ENCODE measurements at regions not wholly inside any gene's neighbourhood (a gene's known extent, or its start where the extent isn't known, plus 50 kb on each side); places are given as distances from the start of the nearest gene placed in this dataset.

- H3K4me3 ChIP-seq (ENCODE audit: insufficient read depth, low read length) = no peak overlapping the region
- no peaks in the 10 kb centered on the region for H4K20me1 ChIP-seq (ENCODE audit: insufficient read depth, low read length)
- no peak overlapping the region for H3K4me2 ChIP-seq (ENCODE audit: insufficient read depth, low read length)
- H3K4me1 ChIP-seq (ENCODE audit: insufficient read depth, low read length) = no peaks in the 10 kb centered on the region
- H3K79me2 ChIP-seq (ENCODE audit: insufficient read depth, low read length) = no peaks in the 10 kb centered on the region
- no peaks in the 10 kb centered on the region for H3K9me3 ChIP-seq (ENCODE audit: low read depth, low read length)
- H2AFZ ChIP-seq (ENCODE audit: low read length) = no peak overlapping the region
- no peak overlapping the region for H3K27ac ChIP-seq (ENCODE audit: low read depth, low read length)
- no peaks in the 10 kb centered on the region for H3K36me3 ChIP-seq (ENCODE audit: insufficient read depth, low read length)
- DNase-seq (ENCODE audit: insufficient read length, low spot score, missing footprints) = no peak
- TF ChIP-seq CTCF (IDR thresholded peaks at IDR 0.05; ENCODE audit: extremely low read depth, low read depth, low read length) = no peak
- H3K27me3 ChIP-seq (ENCODE audit: insufficient read depth, low read length) = peaks cover 6% of the 10 kb centered on the region
Observed at GRCh38 chr13:106354961-106355360, 180.5 kb downstream of the EFNB2 start.

DNA sequence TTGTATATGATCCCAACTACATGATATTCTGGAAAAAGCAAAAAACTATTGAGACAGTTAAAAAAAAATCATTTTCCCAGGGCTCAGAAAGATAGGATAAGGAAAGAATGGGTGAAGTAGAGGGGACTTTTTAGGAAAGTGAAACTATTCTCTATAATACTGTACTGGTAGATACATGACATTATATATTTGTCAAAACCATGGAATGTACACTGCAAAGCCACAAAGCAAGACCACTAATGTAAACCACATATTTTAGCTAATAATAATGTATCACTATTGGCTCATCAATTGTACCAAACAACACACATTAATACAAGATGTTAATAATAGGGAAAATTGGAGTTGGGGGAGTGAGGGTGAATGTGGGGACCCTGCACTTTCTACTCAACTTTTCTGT is 182.6 kb downstream of the EFNB2 start:
- Histone ChIP-seq H4K20me1 (ENCODE audit: insufficient read depth, low read length) (no peaks in the 10 kb centered on the region), H3K9me3 (ENCODE audit: low read depth, low read length) (no peaks in the 10 kb centered on the region), H3K36me3 (ENCODE audit: insufficient read depth, low read length) (no peaks in the 10 kb centered on the region), H2AFZ (ENCODE audit: low read length) (no peak overlapping the region), H3K4me2 (ENCODE audit: insufficient read depth, low read length) (no peak overlapping the region), H3K4me1 (ENCODE audit: insufficient read depth, low read length) (peaks cover 10% of the 10 kb centered on the region), H3K27ac (ENCODE audit: low read depth, low read length) (no peak overlapping the region), H3K79me2 (ENCODE audit: insufficient read depth, low read length) (no peaks in the 10 kb centered on the region), H3K4me3 (ENCODE audit: insufficient read depth, low read length) (no peak overlapping the region), H3K27me3 (ENCODE audit: insufficient read depth, low read length) (peaks cover 23% of the 10 kb centered on the region)
- DNase-seq (ENCODE audit: insufficient read length, low spot score, missing footprints) = no peak
- no peak for TF ChIP-seq CTCF (IDR thresholded peaks at IDR 0.05; ENCODE audit: extremely low read depth, low read depth, low read length)

- H3K4me1 ChIP-seq (ENCODE audit: insufficient read depth, low read length) = peaks cover 10% of the 10 kb centered on the region
- no peak overlapping the region for H3K27ac ChIP-seq (ENCODE audit: low read depth, low read length)
Observed at GRCh38 chr13:106351251-106351650, 184.2 kb downstream of the EFNB2 start.

DNA sequence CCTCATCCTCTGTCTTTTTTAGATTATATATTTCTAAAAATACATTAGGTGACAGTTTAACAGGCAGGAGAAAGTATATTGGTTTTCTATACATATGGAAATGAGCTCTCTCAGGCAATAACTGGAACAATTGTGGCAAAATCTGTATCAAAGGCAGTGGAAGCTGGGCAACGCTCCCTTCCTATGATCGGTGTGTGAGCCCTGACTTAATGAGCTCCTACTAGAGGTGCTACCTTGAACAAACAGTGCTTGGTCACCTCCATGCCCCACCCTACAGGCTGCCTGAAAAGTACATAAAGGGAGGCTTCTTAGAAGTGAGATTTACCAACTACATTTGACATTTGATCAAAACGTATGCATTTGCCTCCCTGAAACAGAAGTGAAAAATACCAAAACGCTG is 185.3 kb downstream of the EFNB2 start:
- no peak for DNase-seq (ENCODE audit: insufficient read length, low spot score, missing footprints)
- Histone ChIP-seq H3K27me3 (ENCODE audit: insufficient read depth, low read length) (peaks cover 23% of the 10 kb centered on the region), H3K9me3 (ENCODE audit: low read depth, low read length) (no peaks in the 10 kb centered on the region), H4K20me1 (ENCODE audit: insufficient read depth, low read length) (no peaks in the 10 kb centered on the region), H3K79me2 (ENCODE audit: insufficient read depth, low read length) (no peaks in the 10 kb centered on the region), H3K4me1 (ENCODE audit: insufficient read depth, low read length) (peaks cover 10% of the 10 kb centered on the region), H3K36me3 (ENCODE audit: insufficient read depth, low read length) (no peaks in the 10 kb centered on the region), H2AFZ (ENCODE audit: low read length) (no peak overlapping the region), H3K4me2 (ENCODE audit: insufficient read depth, low read length) (no peak overlapping the region), H3K4me3 (ENCODE audit: insufficient read depth, low read length) (no peak overlapping the region), H3K27ac (ENCODE audit: low read depth, low read length) (no peak overlapping the region)
- no peak for TF ChIP-seq CTCF (IDR thresholded peaks at IDR 0.05; ENCODE audit: extremely low read depth, low read depth, low read length)

More at GRCh38 chr13:106351251-106351650, 184.2 kb downstream of the EFNB2 start:
- Histone ChIP-seq H3K27me3 (ENCODE audit: insufficient read depth, low read length) (peaks cover 23% of the 10 kb centered on the region), H3K9me3 (ENCODE audit: low read depth, low read length) (no peaks in the 10 kb centered on the region), H4K20me1 (ENCODE audit: insufficient read depth, low read length) (no peaks in the 10 kb centered on the region), H3K79me2 (ENCODE audit: insufficient read depth, low read length) (no peaks in the 10 kb centered on the region), H3K4me3 (ENCODE audit: insufficient read depth, low read length) (no peak overlapping the region), H2AFZ (ENCODE audit: low read length) (no peak overlapping the region), H3K4me2 (ENCODE audit: insufficient read depth, low read length) (no peak overlapping the region), H3K36me3 (ENCODE audit: insufficient read depth, low read length) (no peaks in the 10 kb centered on the region)
- no peak for DNase-seq (ENCODE audit: insufficient read length, low spot score, missing footprints)
- no peak for TF ChIP-seq CTCF (IDR thresholded peaks at IDR 0.05; ENCODE audit: extremely low read depth, low read depth, low read length)

All from osteoblast (primary cell).